K562 (cell line): ENCODE measurements at regions not wholly inside any gene's neighbourhood (a gene's known extent, or its start where the extent isn't known, plus 50 kb on each side); places are given as distances from the start of the nearest gene placed in this dataset.

Experiments
- ATAC-seq: fragments of 200-7000 bp; cut with Tn5 transposase; 3 replicates; pipeline ENCODE4 v1.9.1; 2020; ENCODE audit warnings: moderate library complexity
- BruUV-seq: library from RNA; stranded (reverse); fragments of 400-500 nt; replicated peaks from 2 replicates; lab custom pipeline; 2021; lab: Mats Ljungman, UMichigan
- CTCF ChIA-PET: fragments of 300-600 bp; formaldehyde crosslinking; extraction: SDS; loops from one replicate; lab custom pipeline; 2021; ENCODE audit warnings: low intra/inter-chr PET ratio; lab: Yijun Ruan, JAX
- POLR2A ChIA-PET: fragments of 300-600, 350-650 bp; sonication (Branson Sonifier 250); formaldehyde crosslinking; extraction: SDS; loops from one replicate; lab custom pipeline; 2021; ENCODE audit warnings: antibody characterized with exemption, inconsistent platforms; lab: Yijun Ruan, JAX
- DNase-seq, 4 experiments: peaks; one replicate each; pipeline versions ENCODE4 v3.0.0 to v3.0.0-alpha.2; 2011 to 2018; ENCODE audit warnings: low spot score in 3 of 4, mixed read lengths in 3 of 4; ENCODE audit errors: extremely low read depth in 1 of 4
- FAIRE-seq: peaks from 2 replicates; lab custom pipeline; 2011; peaks lifted over from hg19 to GRCh38; lab: Jason Lieb, UNC
- H2AFZ ChIP-seq: 2 replicates; pipeline ENCODE4 v1.6.0; 2011; ENCODE audit warnings: low read depth, low read length, control low read depth, inconsistent platforms
- H3K27ac ChIP-seq: fragments of 200-600 bp; 3 replicates; pipeline ENCODE4 v1.8.0; 2011; ENCODE audit warnings: low read depth, mild to moderate bottlenecking, control low read depth, inconsistent platforms, low read length, moderate library complexity, mixed read lengths; ENCODE audit errors: extremely low read depth
- H3K27me3 ChIP-seq, 2 experiments: fragments of 300-600 bp in 1 of 2; 2 replicates in 1 of 2; 3 replicates in 1 of 2; pipeline versions ENCODE4 v1.6.0 to v1.8.0; 2011; ENCODE audit warnings: inconsistent platforms in 2 of 2, low read length in 2 of 2, mild to moderate bottlenecking in 1 of 2, mixed read lengths in 1 of 2, moderate library complexity in 1 of 2; ENCODE audit not compliant: control insufficient read depth in 2 of 2, insufficient read depth in 2 of 2
- H3K36me3 ChIP-seq: fragments of 300-600 bp; 3 replicates; pipeline ENCODE4 v1.8.0; 2011; ENCODE audit warnings: mild to moderate bottlenecking, low read length, inconsistent platforms; ENCODE audit not compliant: control insufficient read depth, insufficient read depth
- H3K4me1 ChIP-seq, 2 experiments: fragments of 200-600 bp in 1 of 2; replicated peaks in 1 of 2; 2 replicates in 1 of 2; 3 replicates in 1 of 2; pipeline versions ENCODE4 v1.5.1 to v1.8.0; 2011; ENCODE audit warnings: inconsistent platforms in 2 of 2, low read length in 2 of 2, mild to moderate bottlenecking in 1 of 2, mixed read lengths in 1 of 2, moderate library complexity in 1 of 2; ENCODE audit not compliant: control insufficient read depth in 2 of 2, insufficient read depth in 2 of 2
- H3K4me2 ChIP-seq: 2 replicates; pipeline ENCODE4 v1.6.1; 2011; ENCODE audit warnings: low read length, control low read depth, inconsistent platforms, mixed read lengths; ENCODE audit not compliant: insufficient read depth
- H3K4me3 ChIP-seq: fragments of 200-600 bp; sonication (generic), shearing (Covaris generic); 2 replicates; pipeline ENCODE4 v1.5.1; 2016; ENCODE audit warnings: control low read depth, inconsistent platforms
- H3K79me2 ChIP-seq: fragments of 200-600 bp; 3 replicates; pipeline ENCODE4 v1.8.0; 2011; ENCODE audit warnings: low read length, inconsistent platforms; ENCODE audit not compliant: control insufficient read depth, insufficient read depth
- H3K9ac ChIP-seq, 2 experiments: 2 replicates each; pipeline versions ENCODE4 v1.6.0 to v1.6.1; 2011; ENCODE audit warnings: low read depth in 2 of 2, low read length in 2 of 2, control low read depth in 1 of 2, inconsistent platforms in 1 of 2, mild to moderate bottlenecking in 1 of 2, mixed read lengths in 1 of 2; ENCODE audit not compliant: insufficient read depth in 1 of 2
- H3K9me1 ChIP-seq: one replicate; pipeline ENCODE4 v1.6.0; 2011; ENCODE audit warnings: inconsistent platforms, mild to moderate bottlenecking, low read length, moderate library complexity; ENCODE audit not compliant: control insufficient read depth, insufficient read depth
- H3K9me3 ChIP-seq: replicated peaks from 2 replicates; pipeline ENCODE4 v1.5.1; 2011; ENCODE audit warnings: low read depth, low read length, inconsistent platforms; ENCODE audit not compliant: control insufficient read depth, insufficient read depth
- H4K20me1 ChIP-seq: replicated peaks from 2 replicates; pipeline ENCODE4 v1.6.1; 2011; ENCODE audit warnings: low read length, inconsistent platforms, mixed read lengths; ENCODE audit not compliant: control insufficient read depth, insufficient read depth
- CBX3 ChIP-seq, 2 experiments: IDR thresholded peaks; 1 replicate in 1 of 2; 2 replicates in 1 of 2; pipeline ENCODE4 v1.6.1; 2012; ENCODE audit warnings: inconsistent platforms in 2 of 2, low read length in 2 of 2, borderline replicate concordance in 1 of 2, control low read depth in 1 of 2
- E2F3 ChIP-seq: fragments of 250-450 bp; sonication (Bioruptor Pico); IDR thresholded peaks from 2 replicates; pipeline ENCODE4 v1.4.0; 2020; ENCODE audit warnings: mild to moderate bottlenecking
- FOXA3 ChIP-seq, 2 experiments: fragments of 450-650 bp in 1 of 2; sonication (generic) in 1 of 2; formaldehyde crosslinking; IDR thresholded peaks in 1 of 2; conservative IDR thresholded peaks in 1 of 2; 2 replicates each; pipeline versions ENCODE4 v1.4.0 to v1.8.0; 2020 to 2022; ENCODE audit warnings: mild to moderate bottlenecking in 2 of 2, missing genetic modification reagents in 1 of 2
- HMG20B ChIP-seq: fragments of 250-450 bp; sonication (Bioruptor Pico); IDR thresholded peaks from 2 replicates; pipeline ENCODE4 v1.5.0; 2021; ENCODE audit warnings: mild to moderate bottlenecking
- MECOM ChIP-seq: fragments of 250-450 bp; sonication (Bioruptor Pico); IDR thresholded peaks from 2 replicates; pipeline ENCODE4 v1.8.0; 2022; ENCODE audit warnings: inconsistent platforms
- NR2C2 ChIP-seq, 2 experiments: fragments of 200-800 bp in 1 of 2; sonication (Bioruptor generic) in 1 of 2; sonication (generic) in 1 of 2; formaldehyde crosslinking in 1 of 2; IDR thresholded peaks; 2 replicates each; pipeline versions ENCODE4 v1.6.1 to v1.8.0; 2016 to 2022; ENCODE audit warnings: mild to moderate bottlenecking in 1 of 2, missing compliant biosample characterization in 1 of 2, missing genetic modification characterization in 1 of 2, missing genetic modification reagents in 1 of 2
- SIN3B ChIP-seq: fragments of 450-650 bp; IDR thresholded peaks from 2 replicates; pipeline ENCODE4 v1.6.1; 2017; ENCODE audit warnings: low read depth, mild to moderate bottlenecking, moderate library complexity
- SUPT5H ChIP-seq: fragments of 450-650 bp; IDR thresholded peaks from 2 replicates; pipeline ENCODE4 v1.6.1; 2016
- U2AF2 ChIP-seq: fragments of 200-400 bp; formaldehyde crosslinking; optimal IDR thresholded peaks from 2 replicates; pipeline ENCODE3; 2017; ENCODE audit warnings: low read depth, mild to moderate bottlenecking, low read length
- ZNF444 ChIP-seq: fragments of 250-450 bp; sonication (Bioruptor Pico); IDR thresholded peaks from 2 replicates; pipeline ENCODE4 v1.4.0; 2020; ENCODE audit warnings: mild to moderate bottlenecking, moderate library complexity
- ZNF583 ChIP-seq: fragments of 250-450 bp; sonication (Bioruptor Pico); IDR thresholded peaks from 2 replicates; pipeline ENCODE4 v1.4.0; 2020
- ZNF584 ChIP-seq: fragments of 200-800 bp; sonication (Bioruptor generic); IDR thresholded peaks from 2 replicates; pipeline ENCODE4 v1.6.1; 2016; ENCODE audit warnings: low read depth, mild to moderate bottlenecking, missing genetic modification characterization, missing compliant biosample characterization
- WGBS: fragments of 100-300 bp; shearing (Covaris generic); methylation state at CpG from one replicate; pipeline ENCODE4 v1.1.6; 2016; ENCODE audit warnings: low coverage, mixed read lengths; ENCODE audit not compliant: insufficient coverage; ENCODE audit errors: missing lambda C conversion rate; 5-methylcytosine and 5-hydroxymethylcytosine counted together
- in situ Hi-C: fragments of 300-500 bp; cut with MboI; formaldehyde crosslinking; loops from 4 replicates; pipeline ENCODE4 v1.15.0; 2018; ENCODE audit warnings: inconsistent platforms, mixed read lengths
- intact Hi-C: fragments of 100-400 bp; cut with micrococcal nuclease; formaldehyde crosslinking; loops from 2 replicates; pipeline ENCODE4 v1.14.2; 2022
- TF ChIP-seq, protein P1 (sequence below): sonication (generic); formaldehyde crosslinking; IDR thresholded peaks from 2 replicates; pipeline ENCODE4 v1.8.0; 2022; ENCODE audit warnings: mild to moderate bottlenecking, low read depth, missing genetic modification reagents
- TF ChIP-seq, protein P2 (sequence below), 2 experiments: fragments of 450-650 bp; IDR thresholded peaks; 2 replicates each; pipeline ENCODE4 v1.6.1; 2016

DNA sequence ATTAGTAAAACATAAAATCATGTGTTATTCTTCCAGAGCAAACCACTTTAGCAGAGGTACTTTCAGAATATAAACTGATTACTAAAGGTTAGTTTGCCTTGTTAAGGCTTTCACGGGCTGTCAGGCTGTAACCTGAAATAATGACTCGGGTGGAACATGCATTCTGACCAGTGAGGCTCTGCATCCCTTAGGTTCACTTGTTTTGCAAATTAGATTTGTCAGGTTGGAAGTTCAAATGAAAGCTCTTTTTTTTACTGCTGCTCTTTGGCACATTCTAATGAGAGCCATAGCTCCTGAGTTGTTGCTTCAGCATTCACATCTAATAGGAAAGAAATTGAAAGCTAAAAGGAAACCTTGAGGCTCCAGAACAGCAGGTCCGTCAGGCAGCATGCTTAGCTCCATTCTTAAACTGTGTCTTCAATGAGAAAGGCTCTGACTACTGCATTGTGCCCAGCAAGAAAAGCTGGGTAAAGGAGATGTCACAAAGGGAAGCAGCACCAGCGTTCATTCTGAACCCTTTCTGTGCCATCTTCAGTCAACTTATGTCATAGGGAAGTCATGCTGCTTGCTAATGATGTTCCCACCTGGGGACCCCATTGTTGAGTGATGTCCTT is 445.5 kb upstream of the FBXO33 start (continued):
- no peak for TF ChIP-seq FOXA3 (CRISPR knock-in tag; conservative IDR thresholded peaks at IDR 0.05 in 1 of 2, IDR thresholded peaks at IDR 0.05 in 1 of 2)

DNA sequence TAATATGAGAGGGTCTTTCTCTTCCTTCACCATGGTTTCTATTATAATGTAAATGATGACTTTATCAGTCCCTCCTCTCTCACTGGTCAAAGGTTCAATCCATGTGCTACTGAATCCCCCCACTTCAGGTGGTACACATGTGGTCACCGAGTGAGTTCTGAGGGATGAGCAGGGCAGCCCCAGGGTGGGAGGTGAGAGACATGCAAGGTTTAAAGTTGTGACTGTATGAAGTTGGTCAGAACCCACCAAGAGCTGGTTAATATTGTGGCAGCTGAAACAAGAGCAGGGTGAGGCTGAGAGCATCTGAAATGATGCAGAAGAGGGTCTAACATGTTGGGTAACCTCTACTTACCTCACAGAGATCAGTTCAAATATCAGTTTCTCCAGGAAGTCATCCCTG is 444.7 kb upstream of the FBXO33 start:
- Histone ChIP-seq H3K79me2 (no peaks in the 10 kb centered on the region), H3K9ac (no peak overlapping the region), H3K4me3 (no peak overlapping the region), H3K27me3 (no peaks in the 10 kb centered on the region), H3K4me2 (no peak overlapping the region), H3K4me1 (no peaks in the 10 kb centered on the region), H3K27ac (no peak overlapping the region), H3K9me3 (no peaks in the 10 kb centered on the region), H2AFZ (no peak overlapping the region), H4K20me1 (no peaks in the 10 kb centered on the region), H3K36me3 (no peaks in the 10 kb centered on the region), H3K9me1 (no peaks in the 10 kb centered on the region)
- WGBS = 0% methylated on average over 1 of the region's 1 CpG
- ChIA-PET POLR2A (no interaction called here), CTCF (no interaction called here)
- FAIRE-seq (no peak), DNase-seq (no peak), ATAC-seq (no peak)
- intact Hi-C loops = no loop called here
- in situ Hi-C loops = no loop called here
- TF ChIP-seq SIN3B = no peak
- no peak for TF ChIP-seq CBX3 (IDR thresholded peaks at IDR 0.05; ENCODE audit: borderline replicate concordance in 1 of 2, low read length in 2 of 2)
- TF ChIP-seq U2AF2 = no peak
- TF ChIP-seq, protein P1, sequence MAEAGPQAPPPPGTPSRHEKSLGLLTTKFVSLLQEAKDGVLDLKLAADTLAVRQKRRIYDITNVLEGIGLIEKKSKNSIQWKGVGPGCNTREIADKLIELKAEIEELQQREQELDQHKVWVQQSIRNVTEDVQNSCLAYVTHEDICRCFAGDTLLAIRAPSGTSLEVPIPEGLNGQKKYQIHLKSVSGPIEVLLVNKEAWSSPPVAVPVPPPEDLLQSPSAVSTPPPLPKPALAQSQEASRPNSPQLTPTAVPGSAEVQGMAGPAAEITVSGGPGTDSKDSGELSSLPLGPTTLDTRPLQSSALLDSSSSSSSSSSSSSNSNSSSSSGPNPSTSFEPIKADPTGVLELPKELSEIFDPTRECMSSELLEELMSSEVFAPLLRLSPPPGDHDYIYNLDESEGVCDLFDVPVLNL (CRISPR knock-in tag) = no peak
- TF ChIP-seq, protein P2, sequence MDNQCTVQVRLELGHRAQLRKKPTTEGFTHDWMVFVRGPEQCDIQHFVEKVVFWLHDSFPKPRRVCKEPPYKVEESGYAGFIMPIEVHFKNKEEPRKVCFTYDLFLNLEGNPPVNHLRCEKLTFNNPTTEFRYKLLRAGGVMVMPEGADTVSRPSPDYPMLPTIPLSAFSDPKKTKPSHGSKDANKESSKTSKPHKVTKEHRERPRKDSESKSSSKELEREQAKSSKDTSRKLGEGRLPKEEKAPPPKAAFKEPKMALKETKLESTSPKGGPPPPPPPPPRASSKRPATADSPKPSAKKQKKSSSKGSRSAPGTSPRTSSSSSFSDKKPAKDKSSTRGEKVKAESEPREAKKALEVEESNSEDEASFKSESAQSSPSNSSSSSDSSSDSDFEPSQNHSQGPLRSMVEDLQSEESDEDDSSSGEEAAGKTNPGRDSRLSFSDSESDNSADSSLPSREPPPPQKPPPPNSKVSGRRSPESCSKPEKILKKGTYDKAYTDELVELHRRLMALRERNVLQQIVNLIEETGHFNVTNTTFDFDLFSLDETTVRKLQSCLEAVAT (IDR thresholded peaks at IDR 0.05) = no peak
- TF ChIP-seq ZNF584 = no peak
- TF ChIP-seq ZNF444 (CRISPR knock-in tag) = no peak
- no peak for TF ChIP-seq MECOM (CRISPR knock-in tag)
- TF ChIP-seq NR2C2 (CRISPR knock-in tag; IDR thresholded peaks at IDR 0.05) = no peak
- no peak for TF ChIP-seq NR2C2 (tag; IDR thresholded peaks at IDR 0.05)
- TF ChIP-seq HMG20B (CRISPR knock-in tag) = no peak
- no peak for TF ChIP-seq SUPT5H
- TF ChIP-seq ZNF583 (CRISPR knock-in tag) = no peak
- no peak for TF ChIP-seq E2F3
- no TSS peak for BruUV-seq
